Upper lobe of right lung (tissue), 1 donor: ENCODE measurements at regions not wholly inside any gene's neighbourhood (a gene's known extent, or its start where the extent isn't known, plus 50 kb on each side); places are given as distances from the start of the nearest gene placed in this dataset.

Source experiments
- ATAC-seq: fragments of 200-7000 bp; cut with Tn5 transposase; one replicate; pipeline ENCODE4 v1.9.1; 2020; ENCODE audit warnings: mild to moderate bottlenecking, moderate library complexity
- DNase-seq: peaks from one replicate; pipeline ENCODE4 v3.0.0-alpha.2; 2020
- H3K27ac ChIP-seq: fragments of 200-600 bp; one replicate; pipeline ENCODE4 v1.8.0; 2022
- H3K27me3 ChIP-seq: fragments of 200-600 bp; one replicate; pipeline ENCODE4 v1.8.0; 2022; ENCODE audit warnings: mild to moderate bottlenecking
- H3K36me3 ChIP-seq: fragments of 200-600 bp; one replicate; pipeline ENCODE4 v1.8.0; 2022
- H3K4me1 ChIP-seq: fragments of 200-600 bp; one replicate; pipeline ENCODE4 v1.8.0; 2022
- H3K4me3 ChIP-seq: fragments of 200-600 bp; one replicate; pipeline ENCODE4 v1.8.0; 2022; ENCODE audit warnings: mild to moderate bottlenecking
- H3K9me3 ChIP-seq: fragments of 200-600 bp; one replicate; pipeline ENCODE4 v1.8.0; 2022
- CTCF ChIP-seq: fragments of 200-600 bp; IDR thresholded peaks from one replicate; pipeline ENCODE4 v1.8.0; 2022; ENCODE audit warnings: antibody characterized with exemption
- intact Hi-C: fragments of 100-400 bp; cut with DNase I; formaldehyde crosslinking; loops from one replicate; pipeline ENCODE4 v1.11.0; 2022
- donor health status: DM: no; HTN: yes; CAD: no; lungs with severe emphysema.

- no peaks in the 10 kb centered on the region for H3K4me1 ChIP-seq
- H3K36me3 ChIP-seq: no peaks in the 10 kb centered on the region
- no peak for DNase-seq
- no peaks in the 10 kb centered on the region for H3K9me3 ChIP-seq
- intact Hi-C loops: no loop called here
- no peak overlapping the region for H3K27ac ChIP-seq
- no peak overlapping the region for H3K4me3 ChIP-seq
- peak; percentile 89 for ATAC-seq
- no peaks in the 10 kb centered on the region for H3K27me3 ChIP-seq
- TF ChIP-seq CTCF: no peak
These were observed 440.0 kb upstream of the PLXNA2 start for GRCh38 chr1:208684192-208684591.

GRCh38 chr1:208686592-208686991 is 442.4 kb upstream of the PLXNA2 start:
- TF ChIP-seq CTCF: no peak
- Histone ChIP-seq H3K27ac (no peak overlapping the region), H3K4me1 (no peaks in the 10 kb centered on the region), H3K4me3 (no peak overlapping the region), H3K27me3 (no peaks in the 10 kb centered on the region), H3K36me3 (no peaks in the 10 kb centered on the region), H3K9me3 (no peaks in the 10 kb centered on the region)
- intact Hi-C loops: no loop called here
- ATAC-seq (no peak), DNase-seq (no peak)

- H3K4me1 ChIP-seq: no peaks in the 10 kb centered on the region
- no peaks in the 10 kb centered on the region for H3K27me3 ChIP-seq
- no peaks in the 10 kb centered on the region for H3K36me3 ChIP-seq
- no peaks in the 10 kb centered on the region for H3K9me3 ChIP-seq
- DNase-seq: no peak
- no peak overlapping the region for H3K4me3 ChIP-seq
- intact Hi-C loops: no loop called here
- ATAC-seq: no peak
- no peak overlapping the region for H3K27ac ChIP-seq
- TF ChIP-seq CTCF: no peak
These were observed 444.6 kb upstream of the PLXNA2 start for GRCh38 chr1:208688656-208689315.

- intact Hi-C loops: no loop called here
- no peak for DNase-seq
- Histone ChIP-seq H3K36me3 (no peaks in the 10 kb centered on the region), H3K27ac (no peak overlapping the region), H3K4me3 (no peak overlapping the region), H3K27me3 (no peaks in the 10 kb centered on the region), H3K4me1 (no peaks in the 10 kb centered on the region), H3K9me3 (no peaks in the 10 kb centered on the region)
- no peak for TF ChIP-seq CTCF
- ATAC-seq: no peak
These were observed 446.8 kb upstream of the PLXNA2 start for GRCh38 chr1:208691012-208691411.

GRCh38 chr1:208709981-208710380 is 465.8 kb upstream of the PLXNA2 start:
- no peak for TF ChIP-seq CTCF
- ATAC-seq: no peak
- intact Hi-C loops: no loop called here

GRCh38 chr1:208714323-208714722 is 470.1 kb upstream of the PLXNA2 start:
- ATAC-seq: no peak
- H3K4me3 ChIP-seq: no peak overlapping the region
- no peak for TF ChIP-seq CTCF
- H3K36me3 ChIP-seq: no peaks in the 10 kb centered on the region
- DNase-seq: no peak
- H3K27me3 ChIP-seq: no peaks in the 10 kb centered on the region
- no peaks in the 10 kb centered on the region for H3K4me1 ChIP-seq
- no peak overlapping the region for H3K27ac ChIP-seq
- H3K9me3 ChIP-seq: no peaks in the 10 kb centered on the region
- intact Hi-C loops: no loop called here

More at GRCh38 chr1:208709981-208710380, 465.8 kb upstream of the PLXNA2 start:
- DNase-seq: no peak
- no peaks in the 10 kb centered on the region for H3K27me3 ChIP-seq
- H3K4me3 ChIP-seq: no peak overlapping the region
- no peaks in the 10 kb centered on the region for H3K9me3 ChIP-seq
- no peak overlapping the region for H3K27ac ChIP-seq
- no peaks in the 10 kb centered on the region for H3K36me3 ChIP-seq
- no peaks in the 10 kb centered on the region for H3K4me1 ChIP-seq
